ENCODE measurements at regions not wholly inside any gene's neighbourhood (a gene's known extent, or its start where the extent isn't known, plus 50 kb on each side); places are given as distances from the start of the nearest gene placed in this dataset.

DNA sequence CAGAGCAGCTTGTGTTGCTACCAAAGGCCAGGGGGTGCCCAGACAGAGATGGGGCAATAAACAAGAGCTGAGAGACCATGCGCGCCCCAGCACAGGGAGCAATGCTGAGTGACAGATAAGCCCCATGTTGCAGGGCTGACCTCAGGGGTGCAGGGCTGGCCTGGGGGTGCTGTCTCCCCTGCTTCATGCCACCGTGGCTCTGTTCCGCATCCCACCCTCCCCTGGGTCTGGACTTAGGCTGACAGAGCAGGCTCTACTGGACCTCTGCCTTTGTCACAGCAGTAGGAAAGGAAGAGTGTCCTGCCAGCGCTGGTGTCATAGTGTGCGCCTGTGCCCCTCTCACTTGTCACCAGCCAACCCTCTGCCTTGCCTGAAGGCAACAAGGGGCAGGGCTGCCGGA lies 67.4 kb upstream of the IQSEC1 start:
- no peak for TF ChIP-seq EZH2 (IDR thresholded peaks at IDR 0.05; ENCODE audit: insufficient read depth, poor library complexity, severe bottlenecking)
- no peak for TF ChIP-seq EZH2phosphoT487 (IDR thresholded peaks at IDR 0.05; ENCODE audit: insufficient read depth, low read depth)
